Putamen (tissue), 1 donor: ENCODE measurements at regions not wholly inside any gene's neighbourhood (a gene's known extent, or its start where the extent isn't known, plus 50 kb on each side); places are given as distances from the start of the nearest gene placed in this dataset.
"Not testable (repeated sequence)": the region's sequence is repeated elsewhere in the genome, so short reads cannot be mapped to it uniquely, and the experiment has no call there.

Source experiments
- DNase-seq: peaks from one replicate; pipeline ENCODE4 v3.0.0-alpha.2; 2016; ENCODE audit warnings: low spot score

DNA sequence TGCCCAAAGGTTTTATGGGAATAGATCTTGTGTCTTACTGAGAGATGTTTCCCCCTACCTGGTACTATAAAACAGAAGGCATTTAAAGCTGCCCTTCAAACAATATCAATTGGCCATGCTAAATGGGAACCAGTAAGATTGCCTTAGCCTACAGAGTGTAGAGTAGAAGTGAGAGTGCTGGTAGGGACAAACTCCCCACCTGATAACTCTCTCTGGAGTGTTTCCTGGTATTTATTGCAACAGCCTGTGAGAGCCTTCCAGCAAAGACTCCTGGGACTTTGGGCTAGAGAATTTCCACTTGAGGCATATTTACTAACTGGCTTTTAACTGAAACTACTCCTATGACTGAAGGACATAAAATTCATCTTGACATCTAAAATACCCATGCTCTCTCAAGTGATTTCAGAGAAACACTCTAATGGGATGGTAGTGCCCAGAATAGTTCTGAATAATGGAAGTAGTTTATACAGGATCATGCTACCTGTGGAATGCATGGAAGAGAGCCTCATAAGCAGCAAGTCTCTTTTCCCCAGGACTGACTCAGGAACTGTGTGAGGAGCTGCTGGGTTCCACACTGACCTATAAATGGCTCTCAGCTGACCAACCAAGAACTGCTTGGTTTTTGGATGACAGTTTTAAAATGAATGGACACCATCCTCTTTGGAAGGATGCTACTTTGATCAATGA, 132.7 kb upstream of the SLITRK5 start:
- DNase-seq = no peak

DNA sequence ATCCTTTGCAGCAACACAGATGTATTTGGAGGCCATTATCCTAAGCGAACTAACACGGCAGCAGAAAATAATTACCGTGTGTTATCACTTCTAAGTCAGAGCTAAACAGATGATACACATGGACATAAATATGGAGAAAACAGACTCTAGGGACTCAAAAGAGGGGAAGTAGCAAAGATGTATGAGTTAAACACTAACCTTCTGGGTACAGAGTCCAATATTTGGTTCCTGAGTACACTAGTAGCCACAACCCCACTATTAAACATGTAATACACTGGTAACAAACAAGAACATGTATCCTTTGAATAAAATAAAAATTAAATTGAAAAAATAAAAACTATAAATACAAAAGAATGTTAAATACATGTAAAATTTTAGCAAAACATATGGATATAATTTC, 118.0 kb upstream of the SLITRK5 start:
- DNase-seq = no peak

DNA sequence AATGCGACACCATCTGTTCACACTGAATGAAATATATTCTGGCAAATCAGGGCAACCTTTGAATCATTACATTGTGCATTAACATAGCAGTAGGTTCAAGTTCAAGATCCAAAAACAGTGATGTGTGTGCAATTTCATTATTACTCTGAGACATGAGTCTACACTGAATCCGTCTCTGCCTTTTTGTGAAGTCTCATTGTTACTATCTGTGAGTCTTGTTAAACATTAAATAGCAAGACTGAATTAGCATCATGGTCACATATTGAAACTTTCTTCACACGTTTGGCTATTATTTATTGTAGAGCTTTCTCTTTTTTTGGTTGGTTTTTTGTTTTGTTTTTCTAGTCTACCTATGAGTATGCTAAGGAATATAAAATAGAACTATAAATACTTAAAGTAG, 117.1 kb upstream of the SLITRK5 start:
- DNase-seq = no peak

DNA sequence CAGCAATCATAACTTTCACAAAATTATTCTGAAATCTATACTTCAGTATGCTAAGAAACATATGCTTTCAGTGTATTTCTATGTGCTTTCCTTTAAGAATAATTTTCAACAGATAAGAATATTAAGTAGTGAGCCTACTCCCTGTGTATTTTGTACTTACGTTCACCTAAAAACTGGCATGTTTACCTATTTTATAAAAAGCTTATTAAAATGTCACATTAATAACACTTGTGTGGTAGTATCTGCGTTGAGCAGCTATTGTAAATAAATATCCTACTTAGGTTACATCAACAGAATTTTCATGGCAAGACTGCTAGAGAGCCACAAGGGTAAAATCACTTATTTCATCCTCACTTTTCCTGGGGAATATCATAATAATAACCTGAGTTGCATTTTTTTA, 113.4 kb upstream of the SLITRK5 start:
- DNase-seq = no peak

DNA sequence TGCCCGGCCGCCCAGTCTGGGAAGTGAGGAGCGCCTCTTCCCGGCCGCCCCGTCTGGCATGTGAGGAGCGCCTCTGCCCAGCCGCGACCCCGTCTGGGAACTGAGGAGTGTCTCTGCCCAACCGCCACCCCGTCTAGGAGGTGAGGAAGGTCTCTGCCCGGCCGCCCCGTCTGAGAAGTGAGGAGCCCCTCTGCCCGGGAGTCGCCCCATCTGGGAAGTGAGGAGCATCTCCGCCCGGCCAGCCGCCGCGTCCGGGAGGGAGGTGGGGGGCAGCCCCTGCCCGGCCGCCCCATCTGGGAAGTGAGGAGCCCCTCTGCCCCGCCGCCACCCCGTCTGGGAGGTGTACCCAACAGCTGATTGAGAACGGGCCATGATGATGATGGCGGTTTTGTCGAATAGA, 109.6 kb upstream of the SLITRK5 start:
- DNase-seq = not testable (repeated sequence)

GRCh38 chr13:87570669-87571068, 100.5 kb upstream of the SLITRK5 start:
- DNase-seq = no peak

DNA sequence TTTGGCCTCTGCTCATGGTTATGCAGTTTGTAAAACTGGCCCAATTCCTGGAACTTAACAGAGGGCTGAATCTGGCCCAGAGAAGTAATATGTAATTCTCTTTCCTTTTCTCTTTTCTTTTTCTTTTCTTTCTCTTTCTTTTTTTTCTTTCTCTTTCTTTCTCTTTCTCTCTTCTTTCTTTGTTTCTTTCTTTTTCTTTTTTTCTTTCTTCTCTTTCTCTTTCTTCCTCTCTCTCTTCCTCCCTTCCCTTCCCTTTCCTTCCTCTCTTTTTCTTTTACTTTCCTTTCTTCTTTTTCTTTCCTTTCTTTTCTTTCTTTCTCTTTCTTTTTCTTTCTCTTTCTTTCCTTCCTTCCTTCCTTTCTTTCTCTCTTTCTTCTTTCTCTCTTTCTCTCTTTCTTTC, 88.8 kb upstream of the SLITRK5 start:
- DNase-seq = no peak

DNA sequence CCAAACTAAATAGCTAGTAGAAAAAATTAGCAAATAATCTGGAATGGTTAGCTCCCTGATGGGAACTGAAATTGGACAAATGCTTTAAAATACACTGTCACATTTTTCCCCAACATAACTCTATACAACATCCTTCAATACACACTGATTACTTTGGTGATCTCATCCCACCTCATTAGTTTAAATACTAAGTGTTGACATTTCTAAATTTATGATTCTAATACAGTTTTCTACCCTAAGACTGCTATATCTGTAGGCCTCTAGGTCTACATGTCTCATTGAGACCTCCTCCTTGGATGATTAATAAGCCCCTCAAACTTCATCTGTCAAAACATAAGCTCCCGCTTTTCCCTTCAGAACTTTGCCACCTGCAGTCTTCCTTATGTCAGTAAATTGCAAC, 80.7 kb upstream of the SLITRK5 start:
- DNase-seq = no peak

DNA sequence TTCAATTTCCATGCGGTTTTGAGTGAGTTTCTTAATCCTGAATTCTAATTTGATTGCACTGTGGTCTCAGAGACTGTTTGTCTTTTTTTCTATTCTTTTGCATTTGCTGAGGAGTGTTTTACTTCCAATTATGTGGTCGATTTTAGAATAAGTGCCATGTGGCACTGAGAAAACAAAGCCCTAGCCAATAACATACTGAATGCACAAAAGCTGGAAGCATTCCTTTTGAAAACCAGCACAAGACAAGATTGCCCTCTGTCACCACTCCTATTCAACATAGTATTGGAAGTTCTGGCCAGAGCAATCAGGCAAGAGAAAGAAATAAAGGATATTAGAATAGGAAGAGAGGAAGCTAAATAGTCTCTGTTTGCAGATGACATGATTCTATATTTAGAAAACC, 66.7 kb upstream of the SLITRK5 start:
- DNase-seq = not testable (repeated sequence)

GRCh38 chr13:87607266-87607665, 63.9 kb upstream of the SLITRK5 start:
- DNase-seq = no peak

DNA sequence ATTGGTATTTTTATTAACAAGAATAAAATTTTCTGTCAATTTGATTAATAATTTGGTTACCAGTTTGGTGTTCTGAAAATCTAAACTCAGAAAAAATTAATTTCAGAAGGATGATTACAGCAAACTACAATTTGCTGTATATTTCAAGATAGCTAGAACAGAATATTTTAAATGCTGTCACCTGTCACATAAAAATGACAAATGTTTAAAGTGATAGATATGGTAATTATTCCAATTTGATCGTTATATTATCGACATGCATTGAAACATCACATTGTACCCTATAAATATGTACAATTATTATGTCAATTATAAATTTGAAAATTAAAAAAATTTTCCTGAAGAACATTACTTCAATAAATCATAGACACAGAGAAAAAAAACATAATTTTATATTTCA, 56.9 kb upstream of the SLITRK5 start:
- no peak for DNase-seq
